ENCODE measurements at regions not wholly inside any gene's neighbourhood (a gene's known extent, or its start where the extent isn't known, plus 50 kb on each side); places are given as distances from the start of the nearest gene placed in this dataset.
"Not testable (repeated sequence)": the region's sequence is repeated elsewhere in the genome, so short reads cannot be mapped to it uniquely, and the experiment has no call there.

DNA sequence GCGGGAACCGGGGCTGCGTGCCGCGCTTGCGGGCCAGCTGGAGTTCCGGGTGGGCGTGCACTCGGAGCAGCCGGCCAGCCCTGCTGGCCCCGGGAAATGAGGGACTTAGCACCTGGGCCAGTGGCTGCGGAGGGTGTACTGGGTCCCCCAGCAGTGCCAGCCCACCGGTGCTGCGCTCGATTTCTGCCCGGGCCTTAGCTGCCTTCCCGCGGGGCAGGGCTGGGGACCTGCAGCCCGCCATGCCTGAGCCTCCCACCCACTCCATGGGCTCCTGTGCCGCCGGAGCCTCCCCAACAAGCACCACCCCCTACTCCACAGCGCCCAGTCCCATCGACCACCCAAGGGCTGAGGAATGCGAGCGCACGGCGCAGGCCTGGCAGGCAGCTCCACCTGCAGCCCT is 77.3 kb downstream of the LYZL1 start:
- TF ChIP-seq, protein P1, sequence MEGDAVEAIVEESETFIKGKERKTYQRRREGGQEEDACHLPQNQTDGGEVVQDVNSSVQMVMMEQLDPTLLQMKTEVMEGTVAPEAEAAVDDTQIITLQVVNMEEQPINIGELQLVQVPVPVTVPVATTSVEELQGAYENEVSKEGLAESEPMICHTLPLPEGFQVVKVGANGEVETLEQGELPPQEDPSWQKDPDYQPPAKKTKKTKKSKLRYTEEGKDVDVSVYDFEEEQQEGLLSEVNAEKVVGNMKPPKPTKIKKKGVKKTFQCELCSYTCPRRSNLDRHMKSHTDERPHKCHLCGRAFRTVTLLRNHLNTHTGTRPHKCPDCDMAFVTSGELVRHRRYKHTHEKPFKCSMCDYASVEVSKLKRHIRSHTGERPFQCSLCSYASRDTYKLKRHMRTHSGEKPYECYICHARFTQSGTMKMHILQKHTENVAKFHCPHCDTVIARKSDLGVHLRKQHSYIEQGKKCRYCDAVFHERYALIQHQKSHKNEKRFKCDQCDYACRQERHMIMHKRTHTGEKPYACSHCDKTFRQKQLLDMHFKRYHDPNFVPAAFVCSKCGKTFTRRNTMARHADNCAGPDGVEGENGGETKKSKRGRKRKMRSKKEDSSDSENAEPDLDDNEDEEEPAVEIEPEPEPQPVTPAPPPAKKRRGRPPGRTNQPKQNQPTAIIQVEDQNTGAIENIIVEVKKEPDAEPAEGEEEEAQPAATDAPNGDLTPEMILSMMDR (conservative IDR thresholded peaks at IDR 0.05 in 1 of 2, IDR thresholded peaks at IDR 0.05 in 1 of 2; ENCODE audit: extremely low read depth in 1 of 2, insufficient read depth in 1 of 2, low read depth in 1 of 2, low read length in 2 of 2) = not testable (repeated sequence)
- TF ChIP-seq EZH2 (IDR thresholded peaks at IDR 0.05; ENCODE audit: borderline replicate concordance, low read length) = not testable (repeated sequence)

Measured in mammary epithelial cell (primary cell).